Suppressor macrophage treated with lipopolysaccharide for 1 hour (primary cell): ENCODE measurements at regions not wholly inside any gene's neighbourhood (a gene's known extent, or its start where the extent isn't known, plus 50 kb on each side); places are given as distances from the start of the nearest gene placed in this dataset.
A peak's percentile ranks its signal among the peaks of the same experiment; 100 is the strongest.

Experiments used
- DNase-seq, 3 donors: peaks; one replicate each; pipeline ENCODE4 v3.0.0-alpha.2; 2020 to 2022

- no peak for DNase-seq
Measured at GRCh38 chr6:167049275-167049674, 50.1 kb downstream of the CEP43 start.

GRCh38 chr6:167050903-167051302, 51.7 kb downstream of the CEP43 start:
- DNase-seq: no peak

- DNase-seq: no peak
Measured at GRCh38 chr6:167053895-167054530, 54.8 kb downstream of the CEP43 start.

- DNase-seq: no peak
Measured at GRCh38 chr6:167054987-167055386, 55.8 kb downstream of the CEP43 start.

GRCh38 chr6:167056370-167056769, 57.2 kb downstream of the CEP43 start:
- peak in 1 of 3 donors; percentile 29 for DNase-seq

- DNase-seq: no peak
Measured at GRCh38 chr6:167058261-167058660, 59.1 kb downstream of the CEP43 start.
